GM19395 (cell line): ENCODE measurements at regions not wholly inside any gene's neighbourhood (a gene's known extent, or its start where the extent isn't known, plus 50 kb on each side); places are given as distances from the start of the nearest gene placed in this dataset.
"Not testable (repeated sequence)": the region's sequence is repeated elsewhere in the genome, so short reads cannot be mapped to it uniquely, and the experiment has no call there.

Experiments used
- ATAC-seq: cut with Tn5 transposase; IDR thresholded peaks from one replicate; pipeline ENCODE4 v1.9.1; 2021; ENCODE audit warnings: mild to moderate bottlenecking, moderate library complexity; ENCODE audit not compliant: unreplicated experiment

GRCh38 chr2:47653902-47654789 lies 83.4 kb upstream of the KCNK12 start:
- ATAC-seq: no peak

- no peak for ATAC-seq
These were observed 82.3 kb upstream of the KCNK12 start for GRCh38 chr2:47653036-47653435.

GRCh38 chr2:47652061-47652690 lies 81.4 kb upstream of the KCNK12 start:
- ATAC-seq: no peak

GRCh38 chr2:47651296-47651695 lies 80.5 kb upstream of the KCNK12 start:
- no peak for ATAC-seq

- ATAC-seq: no peak
These were observed 79.3 kb upstream of the KCNK12 start for GRCh38 chr2:47650001-47650535.

- no peak for ATAC-seq
These were observed 74.5 kb upstream of the KCNK12 start for GRCh38 chr2:47645246-47645645.

GRCh38 chr2:47644351-47644750 lies 73.6 kb upstream of the KCNK12 start:
- no peak for ATAC-seq

- ATAC-seq: no peak
These were observed 70.6 kb upstream of the KCNK12 start for GRCh38 chr2:47641366-47641765.

- ATAC-seq: no peak
These were observed 69.6 kb upstream of the KCNK12 start for GRCh38 chr2:47640356-47640755.

GRCh38 chr2:47639467-47639866 lies 68.7 kb upstream of the KCNK12 start:
- ATAC-seq: no peak

- no peak for ATAC-seq
These were observed 67.6 kb upstream of the KCNK12 start for GRCh38 chr2:47638430-47638829.

- no peak for ATAC-seq
These were observed 65.9 kb upstream of the KCNK12 start for GRCh38 chr2:47636596-47637264.

- ATAC-seq: no peak
These were observed 65.4 kb upstream of the KCNK12 start for GRCh38 chr2:47636176-47636575.

- ATAC-seq: no peak
These were observed 62.0 kb upstream of the KCNK12 start for GRCh38 chr2:47632754-47633153.

GRCh38 chr2:47631792-47632398 lies 61.1 kb upstream of the KCNK12 start:
- ATAC-seq: no peak

GRCh38 chr2:47631306-47631705 lies 60.5 kb upstream of the KCNK12 start:
- ATAC-seq: no peak

GRCh38 chr2:47629501-47630460 lies 59.0 kb upstream of the KCNK12 start:
- no peak for ATAC-seq

- no peak for ATAC-seq
These were observed 58.1 kb upstream of the KCNK12 start for GRCh38 chr2:47628904-47629303.

GRCh38 chr2:47626664-47627063 lies 55.9 kb upstream of the KCNK12 start:
- ATAC-seq: no peak

- not testable (repeated sequence) for ATAC-seq
These were observed 52.4 kb upstream of the KCNK12 start for GRCh38 chr2:47623140-47623539.
